Activated T-cell treated with anti-CD3 and anti-CD28 coated beads, Interleukin-2, amount 50 U/mL, for 48 hours (primary cell): ENCODE measurements at regions not wholly inside any gene's neighbourhood (a gene's known extent, or its start where the extent isn't known, plus 50 kb on each side); places are given as distances from the start of the nearest gene placed in this dataset.

Source experiments
- DNase-seq, 2 experiments: peaks; one replicate each; pipeline ENCODE4 v3.0.0-alpha.2; 2020

DNA sequence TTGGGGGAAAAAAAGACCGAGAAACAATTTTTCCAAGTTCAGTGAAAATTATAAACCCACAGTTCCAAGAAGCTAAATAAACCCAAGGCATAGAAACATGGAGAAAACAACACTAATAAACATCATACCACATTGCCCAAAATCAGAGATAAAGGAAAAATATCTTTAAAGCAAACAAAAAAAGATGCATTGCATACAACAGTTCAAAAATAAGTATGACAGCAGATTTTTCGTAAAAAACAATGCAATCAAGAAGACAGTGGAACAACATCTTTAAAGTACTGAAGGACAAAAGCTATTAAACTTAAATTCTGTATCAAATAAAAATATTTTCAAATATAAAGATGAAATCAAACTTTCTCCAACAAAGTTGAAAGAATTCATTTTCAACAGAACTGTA, 921.3 kb downstream of the METTL15 start:
- DNase-seq: no peak

DNA sequence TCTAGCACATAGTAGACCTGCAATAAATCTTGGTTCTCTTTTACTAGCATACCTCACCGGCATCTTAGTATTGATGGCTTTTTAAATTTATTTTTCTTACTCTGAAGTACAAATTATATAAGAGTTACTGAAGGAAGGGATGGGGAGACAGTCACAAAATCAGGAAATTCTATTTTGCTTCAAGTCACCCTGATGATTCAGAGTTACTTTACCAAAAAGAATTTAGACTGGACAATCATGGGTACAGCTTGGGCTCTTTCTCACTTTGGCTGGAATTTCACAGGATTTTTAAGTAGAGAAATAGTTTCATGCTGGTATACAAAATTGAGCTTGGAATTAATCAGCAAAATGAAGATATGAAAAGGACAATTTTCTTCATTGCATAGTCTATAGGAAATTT, 919.2 kb downstream of the METTL15 start:
- no peak for DNase-seq

DNA sequence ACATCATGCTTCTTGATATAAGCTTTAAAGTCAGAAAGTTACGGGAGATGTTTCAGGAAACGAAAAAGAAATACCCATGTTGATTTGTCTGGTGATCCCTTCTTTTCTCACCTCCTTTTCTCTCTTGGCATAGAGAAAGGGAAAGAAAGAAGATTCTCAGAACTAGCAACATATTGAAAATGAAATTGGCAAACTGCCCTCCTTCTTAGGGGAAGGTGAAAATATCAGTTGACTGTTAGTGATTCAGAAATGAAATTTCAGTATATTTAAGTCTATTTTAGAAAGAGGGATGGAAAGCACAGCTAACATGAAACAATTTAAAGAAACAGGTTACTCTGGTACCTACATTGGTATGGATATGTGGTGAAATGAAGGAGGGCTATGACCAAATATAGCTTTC, 918.1 kb downstream of the METTL15 start:
- DNase-seq: no peak

DNA sequence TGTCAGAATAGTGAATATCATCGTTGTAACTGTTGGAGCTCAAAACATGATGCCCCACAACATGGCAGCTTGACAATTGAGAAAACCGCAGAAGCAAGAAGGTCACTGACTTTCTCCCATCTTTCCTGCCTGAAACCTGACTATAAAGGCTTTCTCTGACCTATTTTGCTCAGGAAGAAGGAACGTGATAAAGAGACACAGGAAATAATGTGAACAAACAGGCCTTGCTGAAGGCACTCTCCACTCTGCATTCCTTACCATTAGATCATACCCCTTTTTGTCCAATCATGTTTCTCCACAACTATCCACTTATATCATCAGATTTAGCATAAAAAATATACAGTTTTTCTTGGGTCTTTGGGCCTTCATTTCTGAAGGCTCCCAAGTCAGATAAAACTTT, 916.8 kb downstream of the METTL15 start:
- no peak for DNase-seq

DNA sequence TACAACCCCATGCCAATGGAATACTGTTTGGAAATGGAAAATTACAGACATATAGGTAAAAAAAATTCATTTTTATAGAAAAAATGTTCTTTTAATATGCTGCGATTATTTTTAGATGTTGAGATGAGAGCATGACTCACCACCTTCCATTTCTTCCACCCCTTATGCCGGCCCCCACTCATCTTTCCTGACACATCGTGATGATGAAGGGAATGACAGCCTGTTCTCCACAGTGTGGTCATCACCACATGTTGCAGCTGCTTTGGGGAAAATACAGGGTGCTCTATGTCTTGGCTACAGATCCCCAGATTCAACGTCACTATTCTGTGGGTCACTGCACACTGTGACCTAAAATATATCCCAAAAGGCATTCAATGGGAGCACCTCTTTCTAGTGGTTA, 916.2 kb downstream of the METTL15 start:
- no peak for DNase-seq

DNA sequence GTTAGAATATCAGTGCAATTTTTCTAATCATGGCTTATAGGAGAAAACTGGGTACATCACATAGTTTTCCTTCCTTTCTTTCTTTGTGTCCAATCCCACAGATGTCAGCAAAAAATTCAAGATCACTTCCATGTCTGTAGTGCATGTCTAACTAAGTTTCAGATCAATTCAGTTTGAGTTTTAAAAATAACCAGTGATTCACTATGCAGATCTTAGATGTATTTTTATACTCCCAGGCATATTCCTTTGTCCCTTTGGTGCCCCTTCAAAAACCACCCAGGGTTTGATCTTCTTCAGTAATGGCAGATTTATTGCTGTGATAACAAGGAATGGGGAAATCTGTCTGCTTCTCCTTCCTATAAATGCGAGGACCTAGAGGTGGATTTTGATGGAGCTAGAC, 915.6 kb downstream of the METTL15 start:
- DNase-seq: no peak

DNA sequence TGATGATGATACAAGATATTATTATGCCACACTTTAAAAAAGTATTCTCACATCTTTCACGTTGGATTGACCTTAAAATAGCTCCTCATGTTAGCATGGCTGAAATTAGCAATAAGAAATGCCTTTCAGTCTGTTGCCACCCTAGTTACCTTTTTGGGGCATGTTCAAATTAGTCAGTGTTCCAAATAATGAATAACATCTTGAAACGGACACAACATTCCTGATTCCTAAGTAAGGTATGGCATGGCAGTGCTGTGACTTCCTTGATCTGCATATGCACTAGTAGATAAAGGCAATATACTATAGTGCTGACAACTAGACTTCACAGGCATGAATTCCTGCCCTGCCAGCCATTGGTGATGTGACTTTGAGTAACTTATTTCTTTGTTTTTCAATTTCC, 914.5 kb downstream of the METTL15 start:
- no peak for DNase-seq

DNA sequence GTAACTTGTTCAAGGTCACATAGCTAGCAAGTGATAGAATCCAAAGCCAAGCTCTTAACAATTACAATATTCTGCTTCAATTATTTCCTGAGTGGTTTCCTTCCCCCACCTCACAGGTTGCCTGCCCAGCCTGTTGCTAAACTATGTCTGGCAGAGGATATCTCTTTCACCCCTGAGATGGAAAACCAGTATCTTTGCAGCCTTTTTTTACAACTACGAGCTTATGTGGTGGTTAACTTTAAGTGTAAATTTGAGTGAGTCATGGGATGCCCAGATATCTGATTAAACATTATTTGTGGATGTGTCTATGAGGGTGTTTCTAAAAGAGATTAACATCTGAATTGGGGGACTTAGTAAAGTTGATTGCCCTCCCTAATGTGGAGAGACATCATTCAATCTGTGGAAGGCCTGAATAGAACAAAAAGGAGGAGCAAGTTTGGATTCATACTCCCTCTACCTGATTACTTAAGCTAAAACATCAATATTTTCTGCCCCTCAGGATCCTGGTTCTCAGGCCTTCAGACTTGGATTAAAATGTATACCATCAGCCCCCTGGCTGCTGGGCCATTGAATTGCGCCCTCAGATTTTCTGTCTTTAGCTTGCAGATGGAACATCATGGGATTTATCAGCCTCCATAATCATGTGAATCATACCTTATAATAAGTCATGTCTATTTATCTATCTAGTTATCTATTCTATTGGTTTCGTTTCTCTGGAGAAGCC, 911.9 kb downstream of the METTL15 start:
- no peak for DNase-seq

DNA sequence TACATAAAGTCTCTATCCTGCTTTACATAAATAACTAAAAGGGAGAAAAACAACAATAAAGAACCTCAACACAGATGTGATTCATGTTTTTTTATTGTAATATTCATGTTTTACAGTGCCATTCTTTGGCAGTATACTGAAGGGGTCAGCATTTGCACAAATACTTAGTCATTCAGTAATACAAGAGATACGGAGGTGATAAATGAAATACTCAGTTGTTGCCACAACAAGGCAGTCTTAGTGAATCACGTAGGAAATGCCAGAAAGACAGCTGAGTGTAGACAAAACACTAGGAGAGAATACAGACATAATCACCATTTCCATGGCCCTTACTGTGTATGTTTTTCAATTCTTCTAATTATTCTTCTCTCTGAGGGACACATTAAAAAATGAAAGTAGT, 910.4 kb downstream of the METTL15 start:
- no peak for DNase-seq

DNA sequence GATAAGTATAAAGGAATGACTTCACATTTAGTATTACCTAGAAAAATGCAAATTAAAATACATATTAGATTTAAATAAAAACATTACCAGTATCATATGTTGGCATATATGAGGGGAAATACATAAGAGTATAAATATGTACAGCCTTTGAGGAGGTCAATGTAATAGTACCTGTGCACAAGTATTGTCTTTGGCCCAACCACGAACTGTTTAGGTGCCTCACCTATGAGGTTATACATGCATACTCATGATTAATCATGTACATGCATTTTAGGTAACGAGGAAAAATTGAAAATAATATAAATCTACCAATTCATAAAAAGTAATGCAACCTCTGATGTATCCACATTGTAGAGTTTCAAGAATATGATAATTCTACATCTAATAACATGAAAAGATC, 909.8 kb downstream of the METTL15 start:
- DNase-seq: no peak

DNA sequence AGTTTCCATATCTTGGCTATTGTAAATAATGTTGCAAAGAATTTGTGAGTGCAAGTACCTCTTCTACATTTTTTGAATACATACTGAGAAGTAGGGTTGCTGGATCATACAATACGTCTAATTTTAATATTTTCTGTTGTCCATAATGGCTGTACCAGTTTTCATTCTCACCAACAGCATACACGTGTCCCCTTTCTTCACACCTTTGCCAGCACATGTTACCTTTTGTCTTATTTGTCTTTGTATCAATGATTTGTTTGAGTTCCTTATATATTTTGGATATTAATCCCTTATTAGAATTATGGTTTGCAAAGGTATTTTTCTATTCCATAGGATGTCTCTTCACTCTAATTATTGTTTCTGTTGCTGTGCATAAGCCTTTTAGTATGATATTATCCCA, 904.3 kb downstream of the METTL15 start:
- no peak for DNase-seq

DNA sequence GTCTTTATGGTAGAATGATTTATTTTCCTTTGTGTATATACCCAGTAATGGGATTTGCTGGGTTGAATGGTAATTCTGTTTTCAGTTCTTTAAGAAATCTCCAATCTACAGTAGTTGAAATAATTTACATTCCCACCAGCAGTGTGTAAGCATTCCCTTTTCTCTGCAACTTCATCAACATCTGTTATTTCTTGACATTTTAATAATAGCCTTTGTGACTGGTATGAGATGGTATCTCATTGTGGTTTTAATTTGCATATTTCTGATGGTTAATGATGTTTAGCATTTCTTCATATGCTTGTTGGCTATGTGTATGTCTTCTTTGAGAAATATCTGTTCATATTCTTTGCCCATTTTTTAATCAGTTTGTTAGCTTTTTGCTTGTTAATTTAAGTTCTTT, 901.2 kb downstream of the METTL15 start:
- no peak for DNase-seq

DNA sequence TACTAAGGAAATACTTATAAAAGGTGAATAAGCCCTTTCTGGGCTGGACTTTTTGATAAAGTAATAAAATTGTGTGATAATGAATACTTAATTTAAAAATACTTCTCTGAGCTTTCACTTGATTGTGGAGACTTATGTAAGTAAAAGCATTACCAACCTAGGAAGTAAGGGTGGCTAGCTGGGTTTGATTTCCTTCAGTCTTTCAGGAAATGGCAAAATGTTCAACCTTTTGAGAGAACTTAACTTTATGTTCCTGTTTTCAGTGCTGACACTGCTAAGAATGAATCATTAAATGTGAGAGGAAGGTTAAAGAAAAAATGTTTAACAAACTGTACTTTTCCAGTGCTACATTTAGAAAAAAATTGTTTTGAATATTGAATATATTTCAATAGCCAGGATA, 900.3 kb downstream of the METTL15 start:
- DNase-seq: no peak

DNA sequence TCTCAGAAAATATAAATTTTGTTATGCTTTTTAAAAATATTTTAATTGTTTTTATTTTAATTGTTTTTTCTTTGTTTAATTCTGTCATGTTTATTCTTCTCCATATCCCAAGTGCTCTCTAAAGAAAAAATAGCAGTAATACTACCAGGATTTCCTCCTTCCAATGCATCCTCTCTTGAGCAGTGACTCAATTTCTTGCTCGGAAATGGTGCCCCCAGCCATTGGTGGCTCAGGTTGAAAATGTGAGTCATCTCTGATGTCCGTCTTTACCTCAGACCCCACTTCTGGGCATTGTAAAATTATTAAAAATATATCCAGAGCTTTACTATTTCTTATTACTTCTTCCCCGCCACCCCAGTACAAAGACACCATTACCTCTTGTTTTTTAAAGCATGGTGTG, 898.5 kb downstream of the METTL15 start:
- no peak for DNase-seq

DNA sequence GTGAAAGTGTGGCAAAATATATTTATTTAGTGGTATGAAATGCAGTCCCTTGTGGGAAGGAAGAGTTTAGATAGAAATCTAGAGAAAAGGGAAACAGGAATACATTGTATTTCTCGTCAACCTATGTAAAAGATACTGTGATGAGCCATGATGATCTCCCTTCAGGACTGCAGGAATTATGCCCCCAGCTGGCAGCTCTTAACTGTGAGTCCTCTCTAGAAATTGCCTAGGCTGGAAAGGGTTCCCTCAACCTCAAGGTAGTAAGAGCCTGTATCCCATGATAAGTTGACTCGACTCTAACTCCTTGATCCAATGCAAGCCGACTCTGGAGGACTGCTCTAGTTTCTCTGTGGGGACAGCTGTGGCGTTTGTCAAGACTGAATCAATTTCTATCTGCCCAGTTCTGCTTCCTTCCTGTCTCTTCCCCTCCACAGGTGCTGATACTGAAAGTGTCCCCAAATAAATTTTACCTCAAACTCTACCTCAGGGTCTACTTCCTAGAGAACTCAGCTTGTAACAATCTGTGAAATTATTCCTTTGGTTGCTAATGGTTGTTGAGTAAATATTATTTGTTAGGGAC, 897.3 kb downstream of the METTL15 start:
- no peak for DNase-seq

DNA sequence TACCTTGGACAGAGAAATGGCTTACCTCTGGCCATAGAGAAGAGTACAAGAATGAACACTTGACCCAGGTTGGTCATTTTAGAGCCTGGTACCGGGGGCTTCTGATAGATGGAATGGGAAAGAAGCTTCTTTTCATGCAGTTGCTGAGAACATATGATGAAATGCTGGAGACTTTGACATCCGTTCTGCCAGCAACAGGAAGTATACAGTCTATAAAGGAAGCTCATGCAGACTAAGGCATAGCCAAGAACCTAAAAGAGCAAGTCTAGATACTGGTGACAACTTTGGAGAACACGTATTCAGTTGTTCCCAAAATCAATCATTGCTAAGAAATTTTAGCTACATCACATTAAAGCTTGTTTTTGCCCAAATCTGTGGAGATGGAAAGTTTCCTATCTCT, 894.6 kb downstream of the METTL15 start:
- no peak for DNase-seq

DNA sequence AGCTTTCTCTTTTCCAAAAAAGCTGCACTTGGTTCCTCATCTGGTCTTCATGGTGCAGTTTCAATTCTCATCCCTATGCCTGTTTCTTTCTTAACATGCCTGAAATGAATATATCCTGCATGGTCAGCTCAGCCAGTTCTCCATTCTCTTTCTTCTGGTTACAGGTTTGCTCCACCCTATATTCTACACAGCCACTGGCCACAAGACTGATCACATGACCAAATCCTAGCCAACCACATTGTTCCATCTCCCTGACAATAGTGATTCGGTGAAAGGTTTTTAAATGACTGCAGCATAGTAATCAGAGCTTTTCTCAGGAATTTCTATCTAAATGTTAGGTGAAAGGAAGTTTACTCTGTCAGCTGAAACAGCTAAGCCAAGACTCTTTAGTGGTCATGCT, 891.4 kb downstream of the METTL15 start:
- no peak for DNase-seq

DNA sequence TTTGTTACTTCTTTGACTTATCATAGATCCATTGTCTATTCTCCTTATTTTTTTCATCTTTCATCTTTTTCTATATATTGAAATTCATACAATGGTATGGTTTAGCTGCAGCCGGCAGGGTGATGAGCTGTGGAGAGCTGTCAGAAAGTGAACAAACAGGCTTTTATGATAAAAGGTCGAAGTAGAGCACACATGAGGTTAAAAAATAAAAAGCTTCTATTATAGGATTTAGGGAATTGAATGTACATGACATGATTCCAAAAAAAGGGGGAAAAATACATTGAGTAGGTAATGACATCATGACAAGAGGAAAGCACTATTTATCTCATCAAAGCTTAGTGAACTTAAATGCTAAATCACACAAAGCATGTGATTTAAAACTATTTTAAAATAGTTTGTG, 884.8 kb downstream of the METTL15 start:
- DNase-seq: no peak

DNA sequence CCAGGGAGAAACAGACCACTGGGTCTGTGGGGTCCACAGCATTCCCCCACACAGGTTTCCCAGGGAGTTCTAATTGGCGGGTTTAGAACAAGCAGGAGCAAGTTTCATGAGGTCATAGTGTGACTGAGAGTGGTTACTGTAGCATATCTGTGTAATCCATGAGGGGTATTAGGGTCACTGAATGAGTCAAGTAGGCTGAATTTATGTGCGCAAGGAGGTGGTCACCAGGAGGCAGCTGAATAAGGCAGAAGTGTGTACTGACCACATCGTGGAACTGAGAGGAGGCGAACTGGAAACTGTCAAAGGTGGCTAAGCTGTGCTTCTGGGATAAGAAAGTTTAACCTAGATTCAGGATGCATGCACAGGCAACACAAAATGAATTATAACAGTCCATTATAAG, 876.0 kb downstream of the METTL15 start:
- no peak for DNase-seq

DNA sequence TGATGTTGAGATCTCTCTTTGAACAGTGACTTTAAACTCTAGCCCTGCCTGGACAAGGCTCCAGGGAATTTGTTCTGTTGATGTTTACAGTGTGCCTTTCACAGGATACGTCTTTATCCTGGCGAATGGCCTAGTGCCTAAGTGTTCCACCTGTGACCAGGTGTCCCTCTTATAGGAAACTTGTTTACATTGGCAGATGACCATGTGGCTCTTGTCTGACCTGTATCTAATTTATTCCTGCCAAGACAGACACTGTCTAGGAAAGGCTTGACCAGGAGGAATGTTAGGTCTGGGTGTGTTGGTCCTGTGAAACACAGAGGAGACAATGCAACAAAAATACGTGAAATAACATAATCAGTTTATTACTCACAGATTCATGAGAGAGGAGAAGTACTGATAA, 875.6 kb downstream of the METTL15 start:
- no peak for DNase-seq

DNA sequence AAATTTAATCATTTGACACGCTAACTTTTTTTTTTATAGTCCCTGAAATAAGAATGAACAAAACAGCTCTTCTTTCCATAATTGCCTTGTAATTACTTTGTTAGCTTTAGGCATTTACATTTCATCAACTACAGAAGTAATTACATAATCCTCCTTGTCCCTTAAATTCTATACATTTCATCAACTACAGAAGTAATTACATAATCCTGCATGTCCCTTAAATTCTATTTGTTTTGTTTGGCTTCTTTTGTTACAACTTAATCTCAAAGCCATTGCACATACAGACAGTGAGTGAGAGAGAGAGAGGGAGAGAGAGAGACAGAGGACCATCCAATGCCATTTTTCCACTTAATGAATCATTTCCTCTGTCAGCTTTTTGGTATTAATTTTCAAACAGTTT, 873.2 kb downstream of the METTL15 start:
- DNase-seq: no peak

DNA sequence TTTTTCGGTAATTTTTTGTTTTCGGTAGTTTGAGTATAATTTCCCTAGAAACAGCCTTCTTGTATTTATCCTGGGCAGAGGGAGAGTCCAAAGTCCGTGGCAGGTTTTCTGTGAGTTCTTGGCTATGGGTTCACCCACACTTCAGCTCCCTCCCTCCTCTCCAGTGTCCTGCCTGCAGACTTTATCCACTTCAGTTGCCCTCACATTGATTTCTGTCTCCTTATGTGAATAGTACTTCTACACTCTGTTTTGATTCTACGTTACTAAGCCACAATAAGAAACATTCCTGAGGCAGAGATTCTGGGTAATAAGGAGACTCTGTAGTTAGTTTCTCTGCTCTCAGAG, 868.6 kb downstream of the METTL15 start:
- no peak for DNase-seq

DNA sequence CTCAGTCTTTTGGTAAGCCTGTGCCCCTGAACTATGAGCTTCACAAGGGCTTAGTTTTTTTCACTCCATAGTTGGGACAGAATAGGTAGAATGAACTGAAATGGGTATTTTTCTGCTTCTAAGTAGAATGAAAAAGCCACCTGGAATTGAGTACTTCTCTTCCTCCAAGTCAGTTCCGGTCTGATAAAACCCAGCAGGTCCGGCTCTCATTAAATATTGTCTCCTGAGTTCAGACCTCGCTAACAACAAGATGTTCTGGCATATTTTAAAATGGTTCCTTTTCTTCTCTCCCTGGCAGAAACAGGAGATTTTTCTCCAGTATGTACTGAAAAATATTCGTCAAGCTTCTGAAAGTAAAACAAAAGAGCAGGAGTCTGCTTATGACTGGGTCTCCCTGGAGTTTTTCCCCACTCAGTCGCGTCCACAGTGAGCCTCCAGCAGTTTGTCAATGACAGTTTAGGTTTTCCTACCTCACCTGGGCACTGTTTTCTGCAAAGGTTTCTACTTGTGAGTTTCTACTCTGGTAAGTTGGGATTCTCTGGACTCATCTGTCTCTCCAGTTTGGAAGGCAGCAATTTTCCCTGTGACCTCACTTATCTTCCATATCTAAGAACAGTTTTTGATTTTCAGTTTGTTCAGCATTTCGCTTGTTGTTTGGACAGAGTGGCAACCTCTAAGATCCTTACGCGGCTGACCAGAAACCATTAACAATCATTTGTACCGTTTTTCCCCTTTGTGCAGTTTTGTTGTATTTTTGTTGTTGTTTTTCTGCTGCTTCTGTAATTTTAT, 868.0 kb downstream of the METTL15 start:
- no peak for DNase-seq

DNA sequence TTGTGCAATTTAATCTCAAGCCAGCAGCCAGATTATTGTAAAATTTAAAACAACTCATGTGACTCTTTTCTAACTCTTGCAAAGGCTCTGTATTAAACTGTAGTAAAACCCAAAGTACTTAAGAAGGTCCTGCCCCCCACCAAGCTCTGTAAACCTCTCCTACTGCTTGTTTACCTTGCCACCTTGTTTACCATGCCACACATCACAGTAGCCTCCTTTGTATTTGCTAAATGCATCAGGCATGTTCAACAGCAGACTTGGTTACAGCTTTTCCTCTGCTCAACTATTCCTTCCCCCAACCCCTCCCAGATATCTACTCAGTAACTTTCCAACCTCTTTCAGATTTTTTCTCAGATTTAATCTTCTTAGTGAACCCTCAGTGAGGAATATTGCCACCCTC, 861.6 kb downstream of the METTL15 start:
- no peak for DNase-seq

DNA sequence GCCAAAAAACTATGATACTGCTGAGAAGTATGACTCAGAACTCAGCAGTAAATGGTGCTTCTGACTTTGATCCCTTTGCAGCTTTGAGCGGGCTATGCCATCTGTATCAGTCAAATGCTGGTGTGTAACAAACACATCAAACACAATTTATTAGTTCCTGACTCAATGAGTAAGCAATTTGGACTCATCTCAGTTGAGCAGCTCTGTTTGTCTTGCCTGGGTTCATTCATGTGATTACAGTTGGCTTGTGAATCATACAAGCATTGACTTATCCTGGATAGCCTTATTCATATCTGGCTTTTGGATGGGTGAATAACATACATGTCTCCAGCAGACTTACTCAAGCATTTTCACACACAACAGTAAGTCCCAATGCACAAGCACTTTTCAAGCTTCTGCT, 858.8 kb downstream of the METTL15 start:
- no peak for DNase-seq
